ENCODE measurements at regions not wholly inside any gene's neighbourhood (a gene's known extent, or its start where the extent isn't known, plus 50 kb on each side); places are given as distances from the start of the nearest gene placed in this dataset.

- TF ChIP-seq PKNOX1 (IDR thresholded peaks at IDR 0.05) (no peak), CTBP1 (IDR thresholded peaks at IDR 0.05; ENCODE audit: borderline replicate concordance) (no peak), FOXM1 (IDR thresholded peaks at IDR 0.05; ENCODE audit: borderline replicate concordance) (no peak), BHLHE40 (IDR thresholded peaks at IDR 0.05; ENCODE audit: borderline replicate concordance) (no peak), ZNF384 (IDR thresholded peaks at IDR 0.05) (no peak), FOXK2 (IDR thresholded peaks at IDR 0.05) (no peak), LEF1 (IDR thresholded peaks at IDR 0.05; ENCODE audit: borderline replicate concordance) (no peak), ELF4 (IDR thresholded peaks at IDR 0.05) (no peak), SP1 (IDR thresholded peaks at IDR 0.05) (no peak), HDGF (IDR thresholded peaks at IDR 0.05; ENCODE audit: borderline replicate concordance) (no peak), NFRKB (IDR thresholded peaks at IDR 0.05) (no peak), L3MBTL2 (conservative IDR thresholded peaks at IDR 0.05) (no peak), FOXA1 (IDR thresholded peaks at IDR 0.05) (no peak), ARNT (IDR thresholded peaks at IDR 0.05) (no peak)
Observed at GRCh38 chr14:38357557-38357956, 101.7 kb upstream of the CLEC14A start.
